ENCODE measurements at regions not wholly inside any gene's neighbourhood (a gene's known extent, or its start where the extent isn't known, plus 50 kb on each side); places are given as distances from the start of the nearest gene placed in this dataset.

- TF ChIP-seq RARB (CRISPR knock-in tag; IDR thresholded peaks at IDR 0.05) (no peak), ISL1 (CRISPR knock-in tag; IDR thresholded peaks at IDR 0.05) (no peak), ZNF8 (CRISPR knock-in tag; IDR thresholded peaks at IDR 0.05) (no peak), POU6F1 (CRISPR knock-in tag; IDR thresholded peaks at IDR 0.05; ENCODE audit: borderline replicate concordance, low read depth) (no peak), PATZ1 (CRISPR knock-in tag; IDR thresholded peaks at IDR 0.05; ENCODE audit: borderline replicate concordance) (no peak), ZNF70 (CRISPR knock-in tag; IDR thresholded peaks at IDR 0.05) (no peak), ZFP3 (CRISPR knock-in tag; IDR thresholded peaks at IDR 0.05) (no peak), TSHZ2 (CRISPR knock-in tag; IDR thresholded peaks at IDR 0.05) (no peak), CREB5 (CRISPR knock-in tag; IDR thresholded peaks at IDR 0.05; ENCODE audit: low read depth) (no peak)
Measured at GRCh38 chr6:55674672-55675071, 95.7 kb upstream of the HMGCLL1 start.

Measured in SK-N-SH treated with all-trans-retinoic acid at 6 μM for 48 hours (cell line).